Sigmoid colon (tissue), 4 donors: ENCODE measurements at regions not wholly inside any gene's neighbourhood (a gene's known extent, or its start where the extent isn't known, plus 50 kb on each side); places are given as distances from the start of the nearest gene placed in this dataset.

ENCODE experiments used
- EP300 ChIP-seq, 4 donors: sonication (generic); formaldehyde crosslinking; IDR thresholded peaks; one replicate each; pipeline ENCODE4 v1.6.1; 2017; ENCODE audit warnings: antibody characterized with exemption in 4 of 4
- TF ChIP-seq, protein P1 (sequence below), 4 experiments: fragments of 450-650 bp in 3 of 4; fragments of 200-600 bp in 1 of 4; IDR thresholded peaks; one replicate each; pipeline ENCODE4 v1.5.1; 2016 to 2019; ENCODE audit warnings: antibody characterized with exemption in 4 of 4, mild to moderate bottlenecking in 3 of 4, moderate library complexity in 2 of 4

DNA sequence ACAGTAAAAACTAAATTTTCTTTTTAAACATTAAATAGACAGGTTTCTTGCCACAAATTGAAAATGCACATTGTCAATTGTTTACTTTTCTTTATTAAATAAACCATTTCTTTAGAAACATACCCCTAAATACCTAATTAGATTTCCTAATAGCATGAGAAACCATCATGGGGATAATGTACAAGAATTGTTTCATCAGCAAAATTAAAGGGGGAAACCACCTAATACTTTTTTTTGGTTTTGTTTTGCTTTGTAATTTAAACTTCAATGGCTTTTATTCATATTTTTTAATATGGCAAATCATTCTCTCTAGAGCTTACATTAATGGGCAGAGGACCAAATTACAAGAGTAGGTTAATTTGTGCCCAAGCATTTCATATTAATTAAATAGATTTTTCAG lies 987.9 kb downstream of the EPHA7 start:
- TF ChIP-seq, protein P1, sequence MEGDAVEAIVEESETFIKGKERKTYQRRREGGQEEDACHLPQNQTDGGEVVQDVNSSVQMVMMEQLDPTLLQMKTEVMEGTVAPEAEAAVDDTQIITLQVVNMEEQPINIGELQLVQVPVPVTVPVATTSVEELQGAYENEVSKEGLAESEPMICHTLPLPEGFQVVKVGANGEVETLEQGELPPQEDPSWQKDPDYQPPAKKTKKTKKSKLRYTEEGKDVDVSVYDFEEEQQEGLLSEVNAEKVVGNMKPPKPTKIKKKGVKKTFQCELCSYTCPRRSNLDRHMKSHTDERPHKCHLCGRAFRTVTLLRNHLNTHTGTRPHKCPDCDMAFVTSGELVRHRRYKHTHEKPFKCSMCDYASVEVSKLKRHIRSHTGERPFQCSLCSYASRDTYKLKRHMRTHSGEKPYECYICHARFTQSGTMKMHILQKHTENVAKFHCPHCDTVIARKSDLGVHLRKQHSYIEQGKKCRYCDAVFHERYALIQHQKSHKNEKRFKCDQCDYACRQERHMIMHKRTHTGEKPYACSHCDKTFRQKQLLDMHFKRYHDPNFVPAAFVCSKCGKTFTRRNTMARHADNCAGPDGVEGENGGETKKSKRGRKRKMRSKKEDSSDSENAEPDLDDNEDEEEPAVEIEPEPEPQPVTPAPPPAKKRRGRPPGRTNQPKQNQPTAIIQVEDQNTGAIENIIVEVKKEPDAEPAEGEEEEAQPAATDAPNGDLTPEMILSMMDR (IDR thresholded peaks at IDR 0.05): no peak
- no peak for TF ChIP-seq EP300 (IDR thresholded peaks at IDR 0.05)
